ENCODE measurements at regions not wholly inside any gene's neighbourhood (a gene's known extent, or its start where the extent isn't known, plus 50 kb on each side); places are given as distances from the start of the nearest gene placed in this dataset.
"Not testable (repeated sequence)": the region's sequence is repeated elsewhere in the genome, so short reads cannot be mapped to it uniquely, and the experiment has no call there.

DNA sequence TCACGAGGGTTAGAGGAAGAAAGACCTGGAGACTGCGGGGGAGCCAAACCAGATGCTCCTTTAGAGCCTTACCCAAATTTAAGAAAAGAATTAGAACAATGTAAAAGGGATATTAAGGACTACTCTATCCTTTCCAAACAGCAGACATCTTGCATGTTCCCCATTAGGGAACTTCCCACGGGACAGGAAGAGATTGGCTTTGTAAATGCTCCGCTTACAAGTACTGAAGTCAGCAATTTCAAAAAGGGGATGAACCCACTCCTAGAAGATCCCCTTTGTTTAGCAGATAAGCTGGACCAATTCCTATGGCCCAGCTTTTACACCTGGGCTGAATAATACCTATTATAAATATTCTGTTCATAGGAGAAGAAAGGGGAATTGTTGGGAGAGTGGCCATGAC is 74.2 kb downstream of the APOBEC1 start:
- Histone ChIP-seq H3K36me3 (no peaks in the 10 kb centered on the region), H3K27ac (no peak overlapping the region), H3K9me3 (no peaks in the 10 kb centered on the region), H3K4me3 (no peak overlapping the region), H3K27me3 (no peaks in the 10 kb centered on the region), H3K4me1 (no peaks in the 10 kb centered on the region)
- TF ChIP-seq POLR2A (IDR thresholded peaks at IDR 0.05) = no peak
- TF ChIP-seq, protein P1, sequence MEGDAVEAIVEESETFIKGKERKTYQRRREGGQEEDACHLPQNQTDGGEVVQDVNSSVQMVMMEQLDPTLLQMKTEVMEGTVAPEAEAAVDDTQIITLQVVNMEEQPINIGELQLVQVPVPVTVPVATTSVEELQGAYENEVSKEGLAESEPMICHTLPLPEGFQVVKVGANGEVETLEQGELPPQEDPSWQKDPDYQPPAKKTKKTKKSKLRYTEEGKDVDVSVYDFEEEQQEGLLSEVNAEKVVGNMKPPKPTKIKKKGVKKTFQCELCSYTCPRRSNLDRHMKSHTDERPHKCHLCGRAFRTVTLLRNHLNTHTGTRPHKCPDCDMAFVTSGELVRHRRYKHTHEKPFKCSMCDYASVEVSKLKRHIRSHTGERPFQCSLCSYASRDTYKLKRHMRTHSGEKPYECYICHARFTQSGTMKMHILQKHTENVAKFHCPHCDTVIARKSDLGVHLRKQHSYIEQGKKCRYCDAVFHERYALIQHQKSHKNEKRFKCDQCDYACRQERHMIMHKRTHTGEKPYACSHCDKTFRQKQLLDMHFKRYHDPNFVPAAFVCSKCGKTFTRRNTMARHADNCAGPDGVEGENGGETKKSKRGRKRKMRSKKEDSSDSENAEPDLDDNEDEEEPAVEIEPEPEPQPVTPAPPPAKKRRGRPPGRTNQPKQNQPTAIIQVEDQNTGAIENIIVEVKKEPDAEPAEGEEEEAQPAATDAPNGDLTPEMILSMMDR (IDR thresholded peaks at IDR 0.05) = no peak
- DNase-seq = no peak

DNA sequence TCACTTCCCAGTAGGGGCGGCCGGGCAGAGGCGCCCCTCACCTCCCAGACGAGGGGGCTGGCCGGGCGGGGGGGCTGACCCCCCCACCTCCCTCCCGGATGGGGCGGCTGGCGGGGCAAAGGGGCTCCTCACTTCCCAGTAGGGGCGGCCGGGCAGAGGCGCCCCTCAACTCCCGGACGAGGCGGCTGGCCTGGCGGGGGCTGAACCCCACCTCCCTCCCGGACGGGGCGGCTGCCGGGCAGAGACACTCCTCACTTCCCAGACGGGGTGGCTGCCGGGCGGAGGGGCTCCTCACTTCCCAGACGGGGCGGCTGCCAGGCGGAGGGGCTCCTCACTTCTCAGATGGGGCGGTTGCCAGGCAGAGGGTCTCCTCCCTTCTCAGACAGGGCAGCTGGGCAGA is 75.6 kb downstream of the APOBEC1 start:
- not testable (repeated sequence) for H3K4me1 ChIP-seq, H3K27me3 ChIP-seq, H3K27ac ChIP-seq, H3K9me3 ChIP-seq, H3K36me3 ChIP-seq, DNase-seq, H3K4me3 ChIP-seq

DNA sequence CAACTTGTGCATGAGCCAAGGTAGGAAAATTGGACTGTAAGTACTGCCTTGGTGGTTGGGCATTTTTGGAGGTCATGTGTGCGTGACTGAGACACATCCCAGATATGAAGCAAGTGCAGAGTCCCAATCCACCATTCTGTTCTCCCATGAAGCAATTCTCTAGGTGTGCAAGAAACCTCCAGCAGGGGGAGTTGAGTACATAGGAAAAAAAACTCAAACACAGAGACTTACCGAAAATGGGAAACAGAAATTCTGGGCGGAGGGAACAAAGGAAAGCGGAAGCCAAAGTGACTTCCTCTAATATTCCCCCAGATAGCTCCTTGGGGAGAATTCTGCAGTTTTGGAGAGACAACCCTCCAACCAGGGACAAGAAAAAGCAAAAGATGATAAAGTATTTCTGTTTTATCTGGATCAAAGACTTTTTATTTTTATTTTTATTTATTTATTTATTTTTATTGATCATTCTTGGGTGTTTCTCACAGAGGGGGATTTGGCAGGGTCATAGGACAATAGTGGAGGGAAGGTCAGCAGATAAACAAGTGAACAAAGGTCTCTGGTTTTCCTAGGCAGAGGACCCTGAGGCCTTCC is 76.9 kb downstream of the APOBEC1 start:
- H3K9me3 ChIP-seq, H3K27me3 ChIP-seq, H3K36me3 ChIP-seq, H3K27ac ChIP-seq, H3K4me1 ChIP-seq, H3K4me3 ChIP-seq: not testable (repeated sequence)
- TF ChIP-seq, protein P1 (IDR thresholded peaks at IDR 0.05) = peak in 5 of 6 experiments; percentile 34 to 57 (median 45)
- peak in 2 of 3 donors; percentile 17 to 64 for DNase-seq

DNA sequence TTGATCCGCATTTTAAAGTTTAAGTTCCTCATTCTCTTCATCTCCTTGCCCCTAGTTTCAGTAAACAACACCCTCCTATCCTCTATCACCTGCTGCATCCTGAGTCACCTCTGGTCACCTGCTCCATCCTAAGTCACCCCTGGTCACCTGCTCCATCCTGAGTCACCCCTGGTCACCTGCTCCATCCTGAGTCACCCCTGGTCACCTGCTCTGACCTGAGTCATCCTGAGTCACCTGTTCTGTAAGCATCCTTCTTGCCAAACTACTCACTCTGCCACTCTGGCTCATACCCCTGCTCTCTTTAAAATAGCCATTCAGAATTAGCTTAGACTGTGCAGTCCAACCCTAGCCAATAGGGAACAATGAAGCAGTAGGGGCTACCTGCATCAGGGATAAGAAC is 80.6 kb upstream of the CD163 start:
- not testable (repeated sequence) for H3K27me3 ChIP-seq, DNase-seq, H3K9me3 ChIP-seq, H3K4me3 ChIP-seq, H3K36me3 ChIP-seq, H3K4me1 ChIP-seq, H3K27ac ChIP-seq

DNA sequence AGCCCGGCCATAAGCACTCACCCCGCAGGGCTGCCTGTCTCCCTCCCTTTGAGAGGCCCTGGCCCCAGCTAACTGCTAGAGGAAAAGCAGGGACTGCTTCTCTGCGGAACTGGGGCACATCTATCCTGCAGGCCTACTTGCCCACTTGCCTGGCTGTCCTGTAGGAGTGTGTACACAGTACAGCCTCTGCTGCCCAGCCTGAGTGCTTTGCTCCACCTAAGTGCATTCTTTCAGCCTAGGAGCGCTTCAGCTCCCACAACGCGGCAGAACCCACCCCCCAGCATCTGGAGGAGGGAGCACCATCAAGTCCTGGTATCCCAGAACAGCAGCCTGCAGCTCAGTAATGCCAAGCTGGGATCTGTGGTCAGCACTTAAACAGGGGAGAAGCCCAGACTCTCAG is 79.9 kb upstream of the CD163 start:
- H3K27ac ChIP-seq = no peak overlapping the region
- H3K4me1 ChIP-seq = no peaks in the 10 kb centered on the region
- no peaks in the 10 kb centered on the region for H3K27me3 ChIP-seq
- H3K9me3 ChIP-seq = peaks cover 0 to 2% (median 0%) of the 10 kb centered on the region in 4 donors
- no peak for DNase-seq
- TF ChIP-seq, protein P1 (IDR thresholded peaks at IDR 0.05) = no peak
- TF ChIP-seq POLR2A (IDR thresholded peaks at IDR 0.05) = no peak
- no peak overlapping the region for H3K4me3 ChIP-seq
- no peaks in the 10 kb centered on the region for H3K36me3 ChIP-seq

DNA sequence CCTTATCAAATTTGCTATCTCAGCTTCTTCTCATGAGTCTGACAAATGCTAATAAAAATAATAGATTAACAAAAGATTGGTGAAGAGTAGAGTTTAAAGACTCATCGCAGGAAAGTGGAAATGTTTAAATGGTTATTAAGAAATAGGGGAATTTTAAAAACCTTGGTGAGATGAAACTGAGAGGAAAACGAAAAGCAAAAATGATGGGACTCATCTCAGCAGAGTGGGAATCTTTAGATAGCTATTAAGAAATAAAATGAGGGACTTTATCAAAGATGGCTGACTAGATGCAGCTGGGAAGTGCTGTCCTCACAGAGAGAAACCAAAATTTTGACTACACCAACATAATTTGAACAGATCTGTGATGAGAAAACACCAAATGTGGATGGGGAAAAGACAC is 79.2 kb upstream of the CD163 start:
- H3K4me1 ChIP-seq = no peaks in the 10 kb centered on the region
- H3K9me3 ChIP-seq = peaks cover 0 to 2% (median 0%) of the 10 kb centered on the region in 4 donors
- no peak for DNase-seq
- TF ChIP-seq POLR2A (IDR thresholded peaks at IDR 0.05) = no peak
- TF ChIP-seq, protein P1 (IDR thresholded peaks at IDR 0.05) = no peak
- H3K27ac ChIP-seq = no peak overlapping the region
- H3K27me3 ChIP-seq = no peaks in the 10 kb centered on the region
- H3K4me3 ChIP-seq = no peak overlapping the region
- no peaks in the 10 kb centered on the region for H3K36me3 ChIP-seq

DNA sequence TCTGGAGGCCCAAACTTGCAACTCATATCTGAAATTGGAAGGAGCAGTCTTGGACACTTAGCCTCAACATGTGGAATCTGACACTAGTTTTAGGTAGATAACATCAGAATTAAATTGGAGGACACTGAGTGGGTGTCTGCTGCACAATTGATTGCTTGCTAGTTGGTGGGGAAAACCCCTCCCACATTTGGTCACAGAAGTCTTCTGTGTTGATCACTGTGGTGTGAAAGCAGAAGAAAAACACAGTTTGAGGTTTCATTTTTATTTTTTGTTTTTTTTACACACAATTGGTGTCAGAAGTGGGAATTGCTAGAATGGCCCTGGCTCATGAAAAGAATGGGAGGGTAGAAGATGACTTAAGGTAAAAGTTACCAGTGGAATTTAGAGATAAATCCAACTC is 78.0 kb upstream of the CD163 start:
- Histone ChIP-seq H3K36me3 (no peaks in the 10 kb centered on the region), H3K9me3 (peaks cover 0 to 2% (median 0%) of the 10 kb centered on the region in 4 donors), H3K27ac (no peak overlapping the region), H3K27me3 (no peaks in the 10 kb centered on the region), H3K4me1 (no peaks in the 10 kb centered on the region), H3K4me3 (no peak overlapping the region)
- DNase-seq = no peak
- no peak for TF ChIP-seq POLR2A (IDR thresholded peaks at IDR 0.05)
- TF ChIP-seq, protein P1 (IDR thresholded peaks at IDR 0.05) = no peak
